ENCODE measurements at regions not wholly inside any gene's neighbourhood (a gene's known extent, or its start where the extent isn't known, plus 50 kb on each side); places are given as distances from the start of the nearest gene placed in this dataset.

GRCh38 chr4:79621061-79621460 is 213.0 kb upstream of the GK2 start:
- no peaks in the 10 kb centered on the region for H3K9me3 Mint-ChIP-seq
- H3K4me1 Mint-ChIP-seq = peaks cover 22% of the 10 kb centered on the region
- H3K36me3 Mint-ChIP-seq = no peaks in the 10 kb centered on the region
- H3K27ac Mint-ChIP-seq = no peak overlapping the region
- ATAC-seq (no peak), DNase-seq (ENCODE audit: low spot score) (no peak)
- TF ChIP-seq MXD4 (CRISPR knock-in tag; IDR thresholded peaks at IDR 0.05; ENCODE audit: borderline replicate concordance) (no peak), CREB1 (CRISPR knock-in tag; IDR thresholded peaks at IDR 0.05) (no peak), SMAD4 (CRISPR knock-in tag; IDR thresholded peaks at IDR 0.05) (no peak), MLX (CRISPR knock-in tag; IDR thresholded peaks at IDR 0.05) (no peak), GRHL2 (CRISPR knock-in tag; IDR thresholded peaks at IDR 0.05; ENCODE audit: insufficient replicate concordance, severe bottlenecking) (no peak), ZNF396 (CRISPR knock-in tag; IDR thresholded peaks at IDR 0.05; ENCODE audit: borderline replicate concordance) (no peak), JUN (CRISPR knock-in tag; IDR thresholded peaks at IDR 0.05) (no peak), ZNF138 (CRISPR knock-in tag; conservative IDR thresholded peaks at IDR 0.05) (no peak), CDX4 (CRISPR knock-in tag; IDR thresholded peaks at IDR 0.05; ENCODE audit: borderline replicate concordance) (no peak), SOX15 (CRISPR knock-in tag; IDR thresholded peaks at IDR 0.05) (no peak), ZSCAN18 (CRISPR knock-in tag; IDR thresholded peaks at IDR 0.05) (no peak), ATF3 (CRISPR knock-in tag; conservative IDR thresholded peaks at IDR 0.05) (no peak), OVOL2 (CRISPR knock-in tag; IDR thresholded peaks at IDR 0.05; ENCODE audit: borderline replicate concordance) (no peak)
- POLR2A ChIA-PET = no interaction called here
- H3K4me3 Mint-ChIP-seq = no peak overlapping the region
- CTCF ChIA-PET = no interaction called here
- no peaks in the 10 kb centered on the region for H3K27me3 Mint-ChIP-seq (ENCODE audit: low read depth)

GRCh38 chr4:79620617-79621016 is 212.6 kb upstream of the GK2 start:
- ChIA-PET POLR2A (no interaction called here), CTCF (no interaction called here)
- H3K27ac Mint-ChIP-seq = no peak overlapping the region
- H3K4me1 Mint-ChIP-seq = peaks cover 17% of the 10 kb centered on the region
- H3K27me3 Mint-ChIP-seq (ENCODE audit: low read depth) = no peaks in the 10 kb centered on the region
- DNase-seq (ENCODE audit: low spot score) (no peak), ATAC-seq (no peak)
- TF ChIP-seq JUN (CRISPR knock-in tag; IDR thresholded peaks at IDR 0.05) = no peak
- no peak for TF ChIP-seq ZNF512 (CRISPR knock-in tag; IDR thresholded peaks at IDR 0.05; ENCODE audit: borderline replicate concordance)
- no peak for TF ChIP-seq RELA (CRISPR knock-in tag; IDR thresholded peaks at IDR 0.05; ENCODE audit: borderline replicate concordance)
- TF ChIP-seq SOX15 (CRISPR knock-in tag; IDR thresholded peaks at IDR 0.05) = no peak
- TF ChIP-seq EMX1 (CRISPR knock-in tag; IDR thresholded peaks at IDR 0.05) = no peak
- no peak for TF ChIP-seq MYBL2 (CRISPR knock-in tag; IDR thresholded peaks at IDR 0.05)
- H3K4me3 Mint-ChIP-seq = no peak overlapping the region
- no peaks in the 10 kb centered on the region for H3K36me3 Mint-ChIP-seq
- no peaks in the 10 kb centered on the region for H3K9me3 Mint-ChIP-seq

GRCh38 chr4:79613269-79613935 is 205.4 kb upstream of the GK2 start:
- DNase-seq (ENCODE audit: low spot score) = no peak
- H3K4me3 Mint-ChIP-seq = no peak overlapping the region
- no peaks in the 10 kb centered on the region for H3K4me1 Mint-ChIP-seq
- POLR2A ChIA-PET = no interaction called here
- no peaks in the 10 kb centered on the region for H3K36me3 Mint-ChIP-seq
- H3K27me3 Mint-ChIP-seq (ENCODE audit: low read depth) = no peaks in the 10 kb centered on the region
- H3K27ac Mint-ChIP-seq = no peak overlapping the region
- no peak for ATAC-seq
- H3K9me3 Mint-ChIP-seq = no peaks in the 10 kb centered on the region
- CTCF ChIA-PET = no interaction called here
- no peak for TF ChIP-seq USF2 (CRISPR knock-in tag; IDR thresholded peaks at IDR 0.05)
- no peak for TF ChIP-seq ZMAT4 (CRISPR knock-in tag; IDR thresholded peaks at IDR 0.05)
- no peak for TF ChIP-seq ATF3 (CRISPR knock-in tag; conservative IDR thresholded peaks at IDR 0.05)
- no peak for TF ChIP-seq ZNF232 (CRISPR knock-in tag; IDR thresholded peaks at IDR 0.05)
- no peak for TF ChIP-seq ZNF263 (CRISPR knock-in tag; IDR thresholded peaks at IDR 0.05; ENCODE audit: low read depth)
- no peak for TF ChIP-seq ERG (CRISPR knock-in tag; IDR thresholded peaks at IDR 0.05)
- no peak for TF ChIP-seq KAT7 (CRISPR knock-in tag; IDR thresholded peaks at IDR 0.05; ENCODE audit: borderline replicate concordance)
